GM12878 (cell line): ENCODE measurements at regions not wholly inside any gene's neighbourhood (a gene's known extent, or its start where the extent isn't known, plus 50 kb on each side); places are given as distances from the start of the nearest gene placed in this dataset.

Experiments
- ATAC-seq: fragments of 200-7000 bp; cut with Tn5 transposase; 3 replicates; pipeline ENCODE4 v1.9.1; 2020; ENCODE audit warnings: mild to moderate bottlenecking, moderate library complexity
- BruUV-seq: library from RNA; stranded (reverse); fragments of 400-500 nt; replicated peaks from 2 replicates; lab custom pipeline; 2021; lab: Mats Ljungman, UMichigan
- CTCF ChIA-PET: fragments of 300-600 bp; sonication (Branson Sonifier 250); formaldehyde crosslinking; extraction: SDS; loops from one replicate; lab custom pipeline; 2021; ENCODE audit warnings: inconsistent platforms; lab: Yijun Ruan, JAX
- POLR2A ChIA-PET: fragments of 350-600 bp; formaldehyde crosslinking; extraction: SDS; loops from one replicate; lab custom pipeline; 2021; ENCODE audit warnings: inconsistent platforms; lab: Charles Lee
- RAD21 ChIA-PET: fragments of 300-600 bp; sonication (Branson Sonifier 250); formaldehyde crosslinking; loops from one replicate; lab custom pipeline; 2023; ENCODE audit warnings: antibody characterized with exemption; ENCODE audit not compliant: unreplicated experiment; lab: Charles Lee
- SMC1A ChIA-PET: fragments of 300-600 bp; sonication (Branson Sonifier 250); formaldehyde crosslinking; loops from one replicate; lab custom pipeline; 2023; ENCODE audit not compliant: unreplicated experiment, uncharacterized antibody; lab: Charles Lee
- DNase-seq: peaks from one replicate; pipeline ENCODE4 v3.0.0-alpha.2; 2011; ENCODE audit warnings: low read depth, low spot score
- FAIRE-seq: peaks from 3 replicates; lab custom pipeline; 2011; peaks lifted over from hg19 to GRCh38; lab: Jason Lieb, UNC
- H2AFZ ChIP-seq: 2 replicates; pipeline ENCODE4 v1.6.0; 2011; ENCODE audit warnings: low read depth, low read length, control low read depth; ENCODE audit not compliant: control insufficient read depth
- H3K27ac ChIP-seq: 2 replicates; pipeline ENCODE4 v1.5.1; 2011; ENCODE audit warnings: control low read depth; ENCODE audit not compliant: control insufficient read depth, insufficient read depth
- H3K27me3 ChIP-seq, 2 experiments: replicated peaks in 1 of 2; 2 replicates each; pipeline versions ENCODE4 v1.6.0 to v1.6.1; 2011; ENCODE audit warnings: low read length in 1 of 2; ENCODE audit not compliant: control insufficient read depth in 2 of 2, insufficient read depth in 2 of 2
- H3K36me3 ChIP-seq, 2 experiments: 2 replicates each; pipeline ENCODE4 v1.5.1; 2011; ENCODE audit warnings: low read length in 1 of 2; ENCODE audit not compliant: control insufficient read depth in 2 of 2, insufficient read depth in 2 of 2
- H3K4me1 ChIP-seq: 2 replicates; pipeline ENCODE4 v1.6.1; 2011; ENCODE audit warnings: mild to moderate bottlenecking, low read length, moderate library complexity, mixed read lengths; ENCODE audit not compliant: control insufficient read depth, insufficient read depth
- H3K4me2 ChIP-seq: 2 replicates; pipeline ENCODE4 v1.6.0; 2011; ENCODE audit warnings: control low read depth; ENCODE audit not compliant: control insufficient read depth, insufficient read depth
- H3K4me3 ChIP-seq: fragments of 200-600 bp; sonication (generic); 2 replicates; pipeline ENCODE4 v1.5.1; 2016
- H3K79me2 ChIP-seq: 2 replicates; pipeline ENCODE4 v1.6.0; 2011; ENCODE audit warnings: low read length; ENCODE audit not compliant: control insufficient read depth, insufficient read depth
- H3K9ac ChIP-seq: 2 replicates; pipeline ENCODE4 v1.8.0; 2011; ENCODE audit warnings: low read length, control low read depth, mixed read lengths; ENCODE audit not compliant: control insufficient read depth, insufficient read depth
- H3K9me3 ChIP-seq: replicated peaks from 3 replicates; pipeline ENCODE4 v1.5.1; 2011; ENCODE audit warnings: mild to moderate bottlenecking, low read length; ENCODE audit not compliant: control insufficient read depth, insufficient read depth
- H4K20me1 ChIP-seq: 2 replicates; pipeline ENCODE4 v1.6.0; 2011; ENCODE audit not compliant: control insufficient read depth, insufficient read depth
- CBX3 ChIP-seq: fragments of 200-600 bp; sonication (generic); IDR thresholded peaks from 2 replicates; pipeline ENCODE4 v1.6.1; 2016; ENCODE audit warnings: low read depth, borderline replicate concordance
- CEBPB ChIP-seq, 2 experiments: fragments of 150-350 bp in 1 of 2; IDR thresholded peaks; 2 replicates each; pipeline ENCODE4 v1.6.1; 2012 to 2014; ENCODE audit warnings: low read depth in 2 of 2, low read length in 2 of 2, borderline replicate concordance in 1 of 2, inconsistent platforms in 1 of 2
- CHD1 ChIP-seq: IDR thresholded peaks from 2 replicates; pipeline ENCODE4 v1.6.1; 2012; ENCODE audit warnings: low read depth, low read length, improper control_type of control experiment
- CHD4 ChIP-seq: fragments of 200-600 bp; sonication (generic); IDR thresholded peaks from 2 replicates; pipeline ENCODE4 v1.6.1; 2016; ENCODE audit warnings: mild to moderate bottlenecking
- EP300 ChIP-seq, 2 experiments: fragments of 150-350 bp in 1 of 2; IDR thresholded peaks; 2 replicates each; pipeline ENCODE4 v1.6.1; 2011 to 2012; ENCODE audit warnings: low read depth in 2 of 2, low read length in 2 of 2, borderline replicate concordance in 1 of 2, improper control_type of control experiment in 1 of 2, inconsistent platforms in 1 of 2; ENCODE audit not compliant: control insufficient read depth in 1 of 2
- IKZF2 ChIP-seq, 2 experiments: fragments of 450-650 bp; IDR thresholded peaks; 2 replicates each; pipeline ENCODE4 v1.6.1; 2017; ENCODE audit warnings: mild to moderate bottlenecking in 2 of 2, moderate library complexity in 2 of 2
- IRF4 ChIP-seq: IDR thresholded peaks from 2 replicates; pipeline ENCODE4 v1.6.1; 2011; ENCODE audit warnings: low read depth, low read length
- KDM1A ChIP-seq: fragments of 200-600 bp; sonication (generic); IDR thresholded peaks from 2 replicates; pipeline ENCODE4 v1.6.1; 2016; ENCODE audit warnings: borderline replicate concordance
- NR2C1 ChIP-seq: fragments of 450-650 bp; IDR thresholded peaks from 2 replicates; pipeline ENCODE4 v1.6.1; 2017; ENCODE audit warnings: antibody characterized with exemption, mild to moderate bottlenecking, moderate library complexity
- PML ChIP-seq: IDR thresholded peaks from 2 replicates; pipeline ENCODE4 v1.6.1; 2012; ENCODE audit warnings: low read length, inconsistent platforms
- RCOR1 ChIP-seq: conservative IDR thresholded peaks from 2 replicates; pipeline ENCODE4 v1.6.1; 2012; ENCODE audit warnings: low read depth, low read length, improper control_type of control experiment
- SRF ChIP-seq, 2 experiments: IDR thresholded peaks; 2 replicates each; pipeline ENCODE4 v1.6.1; 2011; ENCODE audit warnings: low read depth in 2 of 2, low read length in 2 of 2, mild to moderate bottlenecking in 1 of 2, moderate library complexity in 1 of 2
- TBL1XR1 ChIP-seq: IDR thresholded peaks from 2 replicates; pipeline ENCODE4 v1.6.1; 2012; ENCODE audit warnings: low read depth, low read length, improper control_type of control experiment
- WRNIP1 ChIP-seq: IDR thresholded peaks from 2 replicates; pipeline ENCODE4 v1.6.1; 2011; ENCODE audit warnings: low read depth, low read length, improper control_type of control experiment, borderline replicate concordance
- ZNF217 ChIP-seq: fragments of 450-650 bp; IDR thresholded peaks from 2 replicates; pipeline ENCODE4 v1.6.1; 2017; ENCODE audit warnings: antibody characterized with exemption, mild to moderate bottlenecking
- ZNF384 ChIP-seq: IDR thresholded peaks from 2 replicates; pipeline ENCODE4 v1.6.1; 2012; ENCODE audit warnings: low read depth, mild to moderate bottlenecking, low read length, improper control_type of control experiment, borderline replicate concordance
- WGBS: methylation state at CpG from one replicate; pipeline ENCODE4 v1.1.6; 2016; ENCODE audit warnings: low lambda C conversion rate; ENCODE audit not compliant: insufficient replicate concordance, insufficient coverage; ENCODE audit errors: missing lambda C conversion rate; 5-methylcytosine and 5-hydroxymethylcytosine counted together
- in situ Hi-C: fragments of 300-500 bp; cut with MboI; formaldehyde crosslinking; loops from 9 replicates; pipeline ENCODE4 v1.14.3; 2018; ENCODE audit warnings: mixed read lengths
- intact Hi-C: fragments of 100-400 bp; cut with micrococcal nuclease; formaldehyde crosslinking; loops from one replicate; pipeline ENCODE4 v1.14.2; 2022; ENCODE audit not compliant: unreplicated experiment
- TF ChIP-seq, protein P1 (sequence below): fragments of 450-650 bp; IDR thresholded peaks from 2 replicates; pipeline ENCODE4 v1.6.1; 2016; ENCODE audit warnings: mild to moderate bottlenecking
- TF ChIP-seq, protein P2 (sequence below): IDR thresholded peaks from 2 replicates; pipeline ENCODE4 v1.6.1; 2012; ENCODE audit warnings: low read depth, low read length, improper control_type of control experiment

DNA sequence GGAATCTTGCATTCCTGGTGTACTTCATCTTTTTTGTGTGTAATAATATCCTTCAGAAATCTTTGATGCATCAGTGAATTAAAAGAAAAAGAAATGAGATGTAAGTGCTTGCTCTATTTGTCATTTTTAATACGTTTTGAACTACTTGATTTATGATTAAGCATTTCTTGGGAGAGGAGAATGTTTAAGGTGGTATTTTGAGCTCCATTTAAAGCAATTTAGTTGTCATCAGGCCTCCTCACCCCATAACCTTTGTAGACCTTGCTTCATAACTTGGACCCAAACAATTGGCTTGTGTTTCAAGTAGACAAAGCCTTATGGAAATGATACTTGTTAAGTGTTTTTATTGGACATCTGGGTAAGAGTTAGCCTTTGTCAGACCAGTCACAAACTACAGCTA lies 87.1 kb upstream of the VEPH1 start:
- Histone ChIP-seq H3K27ac (no peak overlapping the region), H4K20me1 (no peaks in the 10 kb centered on the region), H2AFZ (no peak overlapping the region), H3K4me1 (no peaks in the 10 kb centered on the region), H3K79me2 (no peaks in the 10 kb centered on the region), H3K27me3 (no peaks in the 10 kb centered on the region; a peak in 1 of 4 replicates), H3K4me2 (no peak overlapping the region), H3K9me3 (no peaks in the 10 kb centered on the region), H3K9ac (no peak overlapping the region), H3K4me3 (no peak overlapping the region), H3K36me3 (no peaks in the 10 kb centered on the region)
- BruUV-seq = no TSS peak
- DNase-seq (no peak), ATAC-seq (no peak), FAIRE-seq (no peak)
- 0% methylated on average over 1 of the region's 1 CpG for WGBS
- SMC1A ChIA-PET = no interaction called here
- POLR2A ChIA-PET = no interaction called here
- intact Hi-C loops (no loop called here), in situ Hi-C loops (no loop called here)
- CTCF ChIA-PET = no interaction called here
- TF ChIP-seq CEBPB (IDR thresholded peaks at IDR 0.05; ENCODE audit: borderline replicate concordance in 1 of 2, low read depth in 2 of 2, low read length in 2 of 2) (no peak), ZNF217 (no peak), SRF (IDR thresholded peaks at IDR 0.05; ENCODE audit: low read depth in 2 of 2, low read length in 2 of 2) (no peak), KDM1A (no peak), CBX3 (no peak), EP300 (IDR thresholded peaks at IDR 0.05; ENCODE audit: borderline replicate concordance in 1 of 2, control insufficient read depth in 1 of 2, low read depth in 2 of 2, low read length in 2 of 2) (no peak), CHD1 (no peak), ZNF384 (no peak), IKZF2 (IDR thresholded peaks at IDR 0.05) (no peak), CHD4 (no peak), NR2C1 (no peak), WRNIP1 (no peak), TBL1XR1 (no peak), PML (no peak), IRF4 (no peak), RCOR1 (no peak)
- TF ChIP-seq, protein P1, sequence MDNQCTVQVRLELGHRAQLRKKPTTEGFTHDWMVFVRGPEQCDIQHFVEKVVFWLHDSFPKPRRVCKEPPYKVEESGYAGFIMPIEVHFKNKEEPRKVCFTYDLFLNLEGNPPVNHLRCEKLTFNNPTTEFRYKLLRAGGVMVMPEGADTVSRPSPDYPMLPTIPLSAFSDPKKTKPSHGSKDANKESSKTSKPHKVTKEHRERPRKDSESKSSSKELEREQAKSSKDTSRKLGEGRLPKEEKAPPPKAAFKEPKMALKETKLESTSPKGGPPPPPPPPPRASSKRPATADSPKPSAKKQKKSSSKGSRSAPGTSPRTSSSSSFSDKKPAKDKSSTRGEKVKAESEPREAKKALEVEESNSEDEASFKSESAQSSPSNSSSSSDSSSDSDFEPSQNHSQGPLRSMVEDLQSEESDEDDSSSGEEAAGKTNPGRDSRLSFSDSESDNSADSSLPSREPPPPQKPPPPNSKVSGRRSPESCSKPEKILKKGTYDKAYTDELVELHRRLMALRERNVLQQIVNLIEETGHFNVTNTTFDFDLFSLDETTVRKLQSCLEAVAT = no peak
- TF ChIP-seq, protein P2, sequence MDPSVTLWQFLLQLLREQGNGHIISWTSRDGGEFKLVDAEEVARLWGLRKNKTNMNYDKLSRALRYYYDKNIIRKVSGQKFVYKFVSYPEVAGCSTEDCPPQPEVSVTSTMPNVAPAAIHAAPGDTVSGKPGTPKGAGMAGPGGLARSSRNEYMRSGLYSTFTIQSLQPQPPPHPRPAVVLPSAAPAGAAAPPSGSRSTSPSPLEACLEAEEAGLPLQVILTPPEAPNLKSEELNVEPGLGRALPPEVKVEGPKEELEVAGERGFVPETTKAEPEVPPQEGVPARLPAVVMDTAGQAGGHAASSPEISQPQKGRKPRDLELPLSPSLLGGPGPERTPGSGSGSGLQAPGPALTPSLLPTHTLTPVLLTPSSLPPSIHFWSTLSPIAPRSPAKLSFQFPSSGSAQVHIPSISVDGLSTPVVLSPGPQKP = no peak
- RAD21 ChIA-PET = no interaction called here
